ENCODE measurements at regions not wholly inside any gene's neighbourhood (a gene's known extent, or its start where the extent isn't known, plus 50 kb on each side); places are given as distances from the start of the nearest gene placed in this dataset.
"Not testable (repeated sequence)": the region's sequence is repeated elsewhere in the genome, so short reads cannot be mapped to it uniquely, and the experiment has no call there.

DNA sequence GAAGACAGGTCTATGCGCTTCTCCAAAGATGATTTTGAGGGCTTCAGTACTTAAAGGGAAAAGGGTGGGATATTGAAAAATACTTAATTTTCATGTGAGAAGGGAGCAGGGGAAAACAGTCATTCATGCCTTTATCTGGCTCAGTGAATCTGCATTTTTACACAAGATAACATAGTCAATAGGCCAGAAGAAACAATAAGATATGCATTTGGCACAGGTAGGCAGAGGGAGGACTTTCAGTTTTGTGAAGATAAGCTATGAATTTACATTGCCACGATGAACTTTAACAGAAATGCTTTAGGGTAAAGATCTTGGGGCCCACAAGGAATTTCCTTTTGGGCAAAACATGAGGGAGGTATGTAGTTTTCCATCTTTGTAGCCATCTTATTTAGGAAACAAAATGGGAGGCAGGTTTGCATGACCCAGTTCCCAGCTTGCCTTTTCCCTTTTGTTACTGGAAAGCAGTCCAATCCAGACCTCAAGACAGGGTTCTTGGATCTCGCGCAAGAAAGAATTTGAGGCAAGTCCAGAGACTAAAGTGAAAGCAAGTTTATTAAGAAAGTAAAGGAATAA, 504.2 kb downstream of the IGSF11 start:
- TF ChIP-seq POLR2A (IDR thresholded peaks at IDR 0.05) (no peak), EP300 (IDR thresholded peaks at IDR 0.05) (no peak), POLR2AphosphoS5 (IDR thresholded peaks at IDR 0.05) (no peak)
- TF ChIP-seq, protein P1, sequence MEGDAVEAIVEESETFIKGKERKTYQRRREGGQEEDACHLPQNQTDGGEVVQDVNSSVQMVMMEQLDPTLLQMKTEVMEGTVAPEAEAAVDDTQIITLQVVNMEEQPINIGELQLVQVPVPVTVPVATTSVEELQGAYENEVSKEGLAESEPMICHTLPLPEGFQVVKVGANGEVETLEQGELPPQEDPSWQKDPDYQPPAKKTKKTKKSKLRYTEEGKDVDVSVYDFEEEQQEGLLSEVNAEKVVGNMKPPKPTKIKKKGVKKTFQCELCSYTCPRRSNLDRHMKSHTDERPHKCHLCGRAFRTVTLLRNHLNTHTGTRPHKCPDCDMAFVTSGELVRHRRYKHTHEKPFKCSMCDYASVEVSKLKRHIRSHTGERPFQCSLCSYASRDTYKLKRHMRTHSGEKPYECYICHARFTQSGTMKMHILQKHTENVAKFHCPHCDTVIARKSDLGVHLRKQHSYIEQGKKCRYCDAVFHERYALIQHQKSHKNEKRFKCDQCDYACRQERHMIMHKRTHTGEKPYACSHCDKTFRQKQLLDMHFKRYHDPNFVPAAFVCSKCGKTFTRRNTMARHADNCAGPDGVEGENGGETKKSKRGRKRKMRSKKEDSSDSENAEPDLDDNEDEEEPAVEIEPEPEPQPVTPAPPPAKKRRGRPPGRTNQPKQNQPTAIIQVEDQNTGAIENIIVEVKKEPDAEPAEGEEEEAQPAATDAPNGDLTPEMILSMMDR (IDR thresholded peaks at IDR 0.05) = no peak
- no peak for ATAC-seq
- whole genome bisulfite sequencing, 2 donors (ENCODE audit: low coverage in 1 of 2) = 90 to 93% methylated on average over 4 of the region's 4 CpGs
- H3K4me1 ChIP-seq = peaks cover 0 to 6% (median 0%) of the 10 kb centered on the region in 3 donors
- no peaks in the 10 kb centered on the region for H3K27me3 ChIP-seq
- H3K9me3 ChIP-seq = peaks cover 0 to 2% (median 0%) of the 10 kb centered on the region in 3 donors
- H3K27ac ChIP-seq = no peak overlapping the region
- no peak overlapping the region for H3K4me3 ChIP-seq
- H3K36me3 ChIP-seq = no peaks in the 10 kb centered on the region

DNA sequence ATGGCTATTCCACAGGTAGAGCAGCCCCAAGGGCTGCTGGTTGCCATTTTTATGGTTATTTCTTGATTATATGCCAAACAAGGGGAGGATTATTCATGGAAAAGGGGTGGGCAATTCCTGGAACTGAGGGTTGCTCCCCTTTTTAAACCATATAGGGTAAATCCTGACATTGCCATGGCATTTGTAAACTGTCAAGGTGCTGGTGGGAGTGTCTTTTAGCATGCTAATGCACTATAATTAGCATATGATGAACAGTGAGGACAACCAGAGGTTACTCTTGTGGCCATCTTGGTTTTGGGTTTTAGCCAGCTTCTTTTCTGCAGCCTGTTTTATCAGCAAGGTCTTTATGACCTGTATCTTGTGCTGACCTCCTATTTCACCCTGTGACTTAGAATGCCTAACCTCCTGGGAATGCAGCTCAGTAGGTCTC, 503.7 kb downstream of the IGSF11 start:
- not testable (repeated sequence) for H3K9me3 ChIP-seq, ATAC-seq

DNA sequence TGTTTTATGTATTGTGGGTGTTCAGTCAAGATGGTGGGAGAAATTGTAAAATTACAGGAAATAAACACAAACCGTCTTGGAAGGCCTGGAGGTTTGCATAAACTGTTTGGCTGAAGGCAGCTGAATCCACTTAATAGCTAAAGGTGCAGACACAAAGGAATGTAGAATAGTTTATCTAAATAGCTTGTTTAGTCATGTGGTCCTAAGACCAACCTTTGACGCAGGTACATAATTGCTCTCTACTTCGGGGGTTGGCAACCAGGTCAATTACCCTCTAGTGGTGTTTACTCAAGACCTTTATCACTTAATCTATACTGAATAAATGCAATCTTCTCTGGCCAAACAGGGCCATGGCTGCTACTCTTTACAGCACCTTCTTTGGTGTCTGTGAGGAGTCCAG, 502.8 kb downstream of the IGSF11 start:
- H3K9me3 ChIP-seq = no peaks in the 10 kb centered on the region
- 47 to 62% methylated on average over 3 of the region's 3 CpGs for WGBS, 2 donors (ENCODE audit: low coverage in 1 of 2)
- H3K27ac ChIP-seq = no peak overlapping the region
- peaks cover 0 to 6% (median 0%) of the 10 kb centered on the region in 3 donors for H3K4me1 ChIP-seq
- no peaks in the 10 kb centered on the region for H3K36me3 ChIP-seq
- no peak for ATAC-seq
- no peak overlapping the region for H3K4me3 ChIP-seq
- no peak for TF ChIP-seq POLR2AphosphoS5 (IDR thresholded peaks at IDR 0.05)
- no peak for TF ChIP-seq EP300 (IDR thresholded peaks at IDR 0.05)
- TF ChIP-seq, protein P1 (IDR thresholded peaks at IDR 0.05) = no peak
- no peak for TF ChIP-seq POLR2A (IDR thresholded peaks at IDR 0.05)
- no peaks in the 10 kb centered on the region for H3K27me3 ChIP-seq

More for the DNA sequence above, 503.7 kb downstream of the IGSF11 start:
- not testable (repeated sequence) for H3K36me3 ChIP-seq, H3K4me1 ChIP-seq, H3K27ac ChIP-seq, H3K27me3 ChIP-seq, H3K4me3 ChIP-seq

DNA sequence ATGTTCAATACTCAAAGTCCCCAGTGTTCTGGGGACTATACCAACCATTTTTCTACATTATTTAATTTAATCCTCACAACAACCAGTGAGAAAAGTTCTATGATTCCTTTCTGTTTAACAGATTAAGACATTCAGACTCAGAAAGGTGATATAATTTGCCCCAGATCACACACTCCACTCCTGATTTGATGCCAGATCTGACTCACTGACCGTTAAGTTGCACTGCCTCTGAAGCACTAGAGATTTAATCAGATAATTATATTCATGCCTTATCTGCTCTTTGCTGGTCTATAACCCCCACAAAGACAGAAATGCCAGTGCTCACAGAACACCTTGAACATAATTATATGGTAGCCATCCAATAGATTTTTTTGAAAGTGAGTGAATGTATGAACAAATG, 501.0 kb downstream of the IGSF11 start:
- Histone ChIP-seq H3K27ac (no peak overlapping the region), H3K9me3 (no peaks in the 10 kb centered on the region), H3K4me1 (no peaks in the 10 kb centered on the region), H3K4me3 (no peak overlapping the region), H3K36me3 (no peaks in the 10 kb centered on the region), H3K27me3 (no peaks in the 10 kb centered on the region)
- WGBS, 2 donors (ENCODE audit: low coverage in 1 of 2) = 40 to 64% methylated on average over 1 of the region's 1 CpG
- ATAC-seq = no peak
- TF ChIP-seq, protein P1 (IDR thresholded peaks at IDR 0.05) = no peak
- no peak for TF ChIP-seq POLR2A (IDR thresholded peaks at IDR 0.05)
- no peak for TF ChIP-seq POLR2AphosphoS5 (IDR thresholded peaks at IDR 0.05)
- no peak for TF ChIP-seq EP300 (IDR thresholded peaks at IDR 0.05)

DNA sequence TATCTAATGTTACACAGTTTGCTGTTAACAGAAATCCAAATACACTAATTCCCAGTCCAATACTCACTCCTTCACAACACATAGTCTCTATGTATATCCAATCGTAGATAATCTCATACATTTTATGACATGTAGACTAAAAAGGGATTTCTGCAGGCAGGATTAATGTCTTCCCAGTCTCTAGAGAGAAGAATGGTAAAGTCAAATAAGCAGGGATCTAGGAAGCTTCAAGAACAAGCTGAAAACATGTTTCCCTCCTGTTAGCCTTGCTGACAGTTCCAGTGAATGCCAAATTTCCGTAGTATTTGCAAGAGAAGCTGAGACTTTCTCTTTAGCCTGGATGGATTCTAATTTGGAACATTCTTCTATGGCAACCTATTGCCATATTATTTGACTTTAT, 500.1 kb downstream of the IGSF11 start:
- 39 to 41% methylated on average over 2 of the region's 2 CpGs for WGBS, 2 donors (ENCODE audit: low coverage in 1 of 2)
- no peaks in the 10 kb centered on the region for H3K4me1 ChIP-seq
- H3K27me3 ChIP-seq = no peaks in the 10 kb centered on the region
- no peak overlapping the region for H3K4me3 ChIP-seq
- H3K9me3 ChIP-seq = no peaks in the 10 kb centered on the region
- no peak for ATAC-seq
- H3K27ac ChIP-seq = no peak overlapping the region
- H3K36me3 ChIP-seq = no peaks in the 10 kb centered on the region
- TF ChIP-seq EP300 (IDR thresholded peaks at IDR 0.05) (no peak), POLR2AphosphoS5 (IDR thresholded peaks at IDR 0.05) (no peak), POLR2A (IDR thresholded peaks at IDR 0.05) (no peak)
- TF ChIP-seq, protein P1 (IDR thresholded peaks at IDR 0.05) = no peak
